ENCODE measurements at regions not wholly inside any gene's neighbourhood (a gene's known extent, or its start where the extent isn't known, plus 50 kb on each side); places are given as distances from the start of the nearest gene placed in this dataset.

DNA sequence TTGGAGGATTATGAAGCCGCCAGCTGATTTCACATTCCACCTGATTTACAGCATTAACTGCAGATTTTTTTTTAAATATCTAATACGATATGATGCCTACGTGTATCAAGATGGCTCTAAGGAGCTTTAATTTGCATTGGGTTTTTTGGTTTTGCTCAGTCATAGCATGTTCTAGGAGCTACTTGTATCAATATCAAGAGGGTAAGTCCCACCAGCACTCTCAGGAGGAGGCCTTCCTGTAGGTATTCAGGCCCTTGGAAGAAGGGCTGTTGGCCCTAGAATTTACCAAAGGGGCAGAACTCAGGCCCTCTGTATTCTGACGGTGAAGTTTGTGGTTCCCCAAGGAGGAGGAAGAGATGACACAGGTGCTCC lies 97.2 kb upstream of the IPO5 start:
- Mint-ChIP-seq H3K4me1 (no peaks in the 10 kb centered on the region), H3K27ac (no peak overlapping the region), H3K27me3 (ENCODE audit: low read depth in 2 of 2) (peaks cover 0 to 3% of the 10 kb centered on the region in 2 donors), H3K9me3 (peaks cover 0 to 8% of the 10 kb centered on the region in 2 donors), H3K36me3 (no peaks in the 10 kb centered on the region), H3K4me3 (no peak overlapping the region)
- H3K9me3 ChIP-seq (ENCODE audit: control insufficient read depth, insufficient read depth, low read length) = no peaks in the 10 kb centered on the region
- H3K4me3 ChIP-seq (ENCODE audit: low read length) = no peak overlapping the region
- H3K36me3 ChIP-seq (ENCODE audit: control insufficient read depth, insufficient read depth, low read length) = no peaks in the 10 kb centered on the region
- H3K27ac ChIP-seq (ENCODE audit: low read length) = no peak overlapping the region
- 89% methylated on average over 4 of the region's 4 CpGs for WGBS (ENCODE audit: insufficient coverage)
- H3K27me3 ChIP-seq (ENCODE audit: control insufficient read depth, insufficient read depth, low read length) = no peaks in the 10 kb centered on the region
- no peaks in the 10 kb centered on the region for H3K4me1 ChIP-seq (ENCODE audit: control insufficient read depth, insufficient read depth, low read length)
- TF ChIP-seq, protein P1, sequence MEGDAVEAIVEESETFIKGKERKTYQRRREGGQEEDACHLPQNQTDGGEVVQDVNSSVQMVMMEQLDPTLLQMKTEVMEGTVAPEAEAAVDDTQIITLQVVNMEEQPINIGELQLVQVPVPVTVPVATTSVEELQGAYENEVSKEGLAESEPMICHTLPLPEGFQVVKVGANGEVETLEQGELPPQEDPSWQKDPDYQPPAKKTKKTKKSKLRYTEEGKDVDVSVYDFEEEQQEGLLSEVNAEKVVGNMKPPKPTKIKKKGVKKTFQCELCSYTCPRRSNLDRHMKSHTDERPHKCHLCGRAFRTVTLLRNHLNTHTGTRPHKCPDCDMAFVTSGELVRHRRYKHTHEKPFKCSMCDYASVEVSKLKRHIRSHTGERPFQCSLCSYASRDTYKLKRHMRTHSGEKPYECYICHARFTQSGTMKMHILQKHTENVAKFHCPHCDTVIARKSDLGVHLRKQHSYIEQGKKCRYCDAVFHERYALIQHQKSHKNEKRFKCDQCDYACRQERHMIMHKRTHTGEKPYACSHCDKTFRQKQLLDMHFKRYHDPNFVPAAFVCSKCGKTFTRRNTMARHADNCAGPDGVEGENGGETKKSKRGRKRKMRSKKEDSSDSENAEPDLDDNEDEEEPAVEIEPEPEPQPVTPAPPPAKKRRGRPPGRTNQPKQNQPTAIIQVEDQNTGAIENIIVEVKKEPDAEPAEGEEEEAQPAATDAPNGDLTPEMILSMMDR (IDR thresholded peaks at IDR 0.05) = no peak
- intact Hi-C loops (cut with micrococcal nuclease) = loop anchor here (10.0 kb wide), 1 partner anchor 819 kb away; no protein-coding TSS in a partner anchor
- ATAC-seq = no peak
- no peak for DNase-seq

DNA sequence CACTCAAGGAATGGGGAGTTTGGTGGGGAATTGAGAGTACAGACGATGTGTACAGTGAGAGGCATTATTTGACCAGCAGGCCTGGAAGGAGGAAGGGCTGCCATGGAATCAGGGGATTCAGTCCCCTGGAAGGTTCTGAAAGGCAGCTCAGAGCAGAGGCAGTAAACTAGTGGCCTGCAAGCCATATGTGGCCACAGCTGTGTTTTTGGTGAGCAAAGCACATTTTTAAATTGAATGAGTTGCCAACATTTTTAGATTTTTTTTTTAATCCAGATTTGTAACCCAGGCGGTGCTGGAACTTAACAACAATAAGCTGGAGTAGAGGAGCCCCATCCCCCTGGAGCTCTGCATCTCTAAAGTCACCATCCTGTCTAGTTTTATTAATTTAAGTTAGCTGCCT lies 95.3 kb upstream of the IPO5 start:
- H3K27ac ChIP-seq (ENCODE audit: low read length) = no peak overlapping the region
- H3K4me1 ChIP-seq (ENCODE audit: control insufficient read depth, insufficient read depth, low read length) = no peaks in the 10 kb centered on the region
- no peaks in the 10 kb centered on the region for H3K27me3 ChIP-seq (ENCODE audit: control insufficient read depth, insufficient read depth, low read length)
- no peaks in the 10 kb centered on the region for H3K4me1 Mint-ChIP-seq
- no peak overlapping the region for H3K4me3 Mint-ChIP-seq
- H3K36me3 Mint-ChIP-seq = no peaks in the 10 kb centered on the region
- no peak for ATAC-seq
- H3K4me3 ChIP-seq (ENCODE audit: low read length) = no peak overlapping the region
- H3K36me3 ChIP-seq (ENCODE audit: control insufficient read depth, insufficient read depth, low read length) = no peaks in the 10 kb centered on the region
- no peaks in the 10 kb centered on the region for H3K9me3 ChIP-seq (ENCODE audit: control insufficient read depth, insufficient read depth, low read length)
- H3K9me3 Mint-ChIP-seq = peaks cover 0 to 2% of the 10 kb centered on the region in 2 donors
- DNase-seq = no peak
- TF ChIP-seq, protein P1 (IDR thresholded peaks at IDR 0.05) = no peak
- WGBS (ENCODE audit: insufficient coverage) = 96% methylated on average over 2 of the region's 2 CpGs
- peaks cover 0 to 3% of the 10 kb centered on the region in 2 donors for H3K27me3 Mint-ChIP-seq (ENCODE audit: low read depth in 2 of 2)
- no peak overlapping the region for H3K27ac Mint-ChIP-seq
- intact Hi-C loops (cut with micrococcal nuclease) = loop anchor here (10.0 kb wide), 1 partner anchor 817 kb away; no protein-coding TSS in a partner anchor

GRCh38 chr13:97866346-97866745 lies 87.1 kb upstream of the IPO5 start:
- Mint-ChIP-seq H3K27ac (no peak overlapping the region), H3K4me3 (no peak overlapping the region), H3K9me3 (peaks cover 0 to 2% of the 10 kb centered on the region in 2 donors), H3K4me1 (no peaks in the 10 kb centered on the region), H3K36me3 (no peaks in the 10 kb centered on the region), H3K27me3 (ENCODE audit: low read depth in 2 of 2) (peaks cover 0 to 11% of the 10 kb centered on the region in 2 donors)
- DNase-seq (no peak), ATAC-seq (no peak)
- H3K9me3 ChIP-seq (ENCODE audit: control insufficient read depth, insufficient read depth, low read length) = no peaks in the 10 kb centered on the region
- 88% methylated on average over 4 of the region's 4 CpGs for WGBS (ENCODE audit: insufficient coverage)
- H3K4me3 ChIP-seq (ENCODE audit: low read length) = no peak overlapping the region
- H3K4me1 ChIP-seq (ENCODE audit: control insufficient read depth, insufficient read depth, low read length) = no peaks in the 10 kb centered on the region
- H3K36me3 ChIP-seq (ENCODE audit: control insufficient read depth, insufficient read depth, low read length) = no peaks in the 10 kb centered on the region
- H3K27ac ChIP-seq (ENCODE audit: low read length) = no peak overlapping the region
- intact Hi-C loops (cut with micrococcal nuclease) = no loop called here
- TF ChIP-seq, protein P1 (IDR thresholded peaks at IDR 0.05) = no peak
- H3K27me3 ChIP-seq (ENCODE audit: control insufficient read depth, insufficient read depth, low read length) = no peaks in the 10 kb centered on the region

- Histone ChIP-seq H3K27ac (ENCODE audit: low read length) (no peak overlapping the region), H3K4me1 (ENCODE audit: control insufficient read depth, insufficient read depth, low read length) (no peaks in the 10 kb centered on the region), H3K9me3 (ENCODE audit: control insufficient read depth, insufficient read depth, low read length) (no peaks in the 10 kb centered on the region), H3K4me3 (ENCODE audit: low read length) (no peak overlapping the region), H3K27me3 (ENCODE audit: control insufficient read depth, insufficient read depth, low read length) (no peaks in the 10 kb centered on the region), H3K36me3 (ENCODE audit: control insufficient read depth, insufficient read depth, low read length) (no peaks in the 10 kb centered on the region)
- TF ChIP-seq, protein P1 (IDR thresholded peaks at IDR 0.05) = no peak
- no peak overlapping the region for H3K27ac Mint-ChIP-seq
- ATAC-seq (no peak), DNase-seq (no peak)
- H3K9me3 Mint-ChIP-seq = peaks cover 0 to 2% of the 10 kb centered on the region in 2 donors
- intact Hi-C loops (cut with micrococcal nuclease) = no loop called here
- H3K36me3 Mint-ChIP-seq = no peaks in the 10 kb centered on the region
- H3K27me3 Mint-ChIP-seq (ENCODE audit: low read depth in 2 of 2) = peaks cover 0 to 11% of the 10 kb centered on the region in 2 donors
- H3K4me3 Mint-ChIP-seq = no peak overlapping the region
- no peaks in the 10 kb centered on the region for H3K4me1 Mint-ChIP-seq
- 62% methylated on average over 3 of the region's 3 CpGs for WGBS (ENCODE audit: insufficient coverage)
Observed at GRCh38 chr13:97866751-97867150, 86.7 kb upstream of the IPO5 start.

Data from natural killer cell (primary cell).